ENCODE measurements at regions not wholly inside any gene's neighbourhood (a gene's known extent, or its start where the extent isn't known, plus 50 kb on each side); places are given as distances from the start of the nearest gene placed in this dataset.
"Not testable (repeated sequence)": the region's sequence is repeated elsewhere in the genome, so short reads cannot be mapped to it uniquely, and the experiment has no call there.

- DNase-seq (ENCODE audit: low spot score) = no peak
- intact Hi-C loops (cut with DNase I) = no loop called here
Observed at GRCh38 chrX:56343219-56343618, 111.1 kb downstream of the KLF8 start.

- intact Hi-C loops (cut with DNase I) = no loop called here
- DNase-seq (ENCODE audit: low spot score) = no peak
Observed at GRCh38 chrX:56343664-56344063, 111.5 kb downstream of the KLF8 start.

GRCh38 chrX:56358145-56358544 is 126.0 kb downstream of the KLF8 start:
- DNase-seq (ENCODE audit: low spot score); intact Hi-C loops (cut with DNase I): not testable (repeated sequence)

- intact Hi-C loops (cut with DNase I) = not testable (repeated sequence)
Observed at GRCh38 chrX:56365171-56365570, 133.0 kb downstream of the KLF8 start.

DNA sequence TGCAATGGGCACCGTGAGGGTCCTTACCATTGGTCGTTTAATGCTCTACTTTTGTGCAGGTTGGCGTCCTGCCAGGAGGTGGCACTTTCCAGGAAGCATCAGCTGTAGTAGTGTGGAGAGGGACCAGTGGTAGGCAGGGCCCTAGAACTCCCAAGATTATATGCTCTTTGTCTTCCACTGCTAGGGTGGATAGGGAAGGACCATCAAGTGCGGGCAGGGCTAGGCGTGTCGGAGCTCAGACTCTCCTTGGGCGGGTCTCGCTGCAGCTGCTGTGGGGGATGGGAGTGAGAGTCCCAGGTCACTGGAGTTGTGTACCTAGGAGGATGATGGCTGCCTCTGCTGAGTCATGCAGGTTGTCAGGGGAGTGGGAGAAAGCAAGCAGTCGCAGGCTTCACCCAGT is 134.7 kb downstream of the KLF8 start:
- peak; percentile 72 for DNase-seq (ENCODE audit: low spot score)
- intact Hi-C loops (cut with DNase I) = no loop called here

More at GRCh38 chrX:56365171-56365570, 133.0 kb downstream of the KLF8 start:
- not testable (repeated sequence) for DNase-seq (ENCODE audit: low spot score)

GRCh38 chrX:56368962-56369361 is 136.8 kb downstream of the KLF8 start:
- intact Hi-C loops (cut with DNase I) = no loop called here
- DNase-seq (ENCODE audit: low spot score) = no peak

- intact Hi-C loops (cut with DNase I) = not testable (repeated sequence)
- peak; percentile 78 for DNase-seq (ENCODE audit: low spot score)
Observed at GRCh38 chrX:56379984-56380780, 148.0 kb downstream of the KLF8 start.

DNA sequence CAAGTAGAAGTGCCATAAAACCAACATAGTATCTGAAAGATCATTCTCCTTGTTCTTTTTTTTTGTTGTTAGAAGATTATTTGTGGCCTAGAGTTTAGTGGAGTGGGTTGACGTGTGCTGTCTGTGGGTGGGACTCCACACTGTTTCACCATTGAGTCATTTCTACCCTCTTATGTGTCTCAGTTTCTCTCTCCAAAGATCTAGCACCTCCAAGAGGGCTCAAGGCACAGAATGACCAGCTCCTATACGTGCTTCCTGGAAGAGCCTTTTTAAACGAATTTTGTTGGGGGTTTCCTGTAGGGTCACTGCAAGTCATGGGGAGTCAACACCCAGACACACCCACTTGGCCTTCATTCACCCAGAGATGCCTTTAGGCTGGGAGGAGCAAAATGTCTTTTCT is 150.1 kb downstream of the KLF8 start:
- DNase-seq (ENCODE audit: low spot score) = no peak
- intact Hi-C loops (cut with DNase I) = no loop called here

DNA sequence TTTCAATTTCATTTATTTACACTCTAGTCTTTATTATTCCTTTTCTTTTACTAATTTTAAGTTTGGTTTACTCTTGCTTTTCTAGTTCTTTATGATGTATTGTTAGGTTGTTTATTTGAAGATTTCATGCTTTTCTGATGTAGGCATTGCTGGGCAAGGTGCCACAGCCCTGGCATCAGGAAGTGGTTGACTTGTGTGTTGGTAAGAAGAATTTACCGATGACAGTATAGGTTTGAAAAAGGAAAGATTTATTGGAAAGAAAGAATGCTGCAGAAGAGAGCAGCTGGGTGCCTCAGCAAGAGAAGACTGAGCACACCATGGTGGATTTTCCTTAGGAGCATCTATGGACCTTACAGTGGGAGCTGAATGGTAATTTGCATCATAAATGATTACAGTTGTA is 153.2 kb downstream of the KLF8 start:
- intact Hi-C loops (cut with DNase I) = no loop called here
- no peak for DNase-seq (ENCODE audit: low spot score)

DNA sequence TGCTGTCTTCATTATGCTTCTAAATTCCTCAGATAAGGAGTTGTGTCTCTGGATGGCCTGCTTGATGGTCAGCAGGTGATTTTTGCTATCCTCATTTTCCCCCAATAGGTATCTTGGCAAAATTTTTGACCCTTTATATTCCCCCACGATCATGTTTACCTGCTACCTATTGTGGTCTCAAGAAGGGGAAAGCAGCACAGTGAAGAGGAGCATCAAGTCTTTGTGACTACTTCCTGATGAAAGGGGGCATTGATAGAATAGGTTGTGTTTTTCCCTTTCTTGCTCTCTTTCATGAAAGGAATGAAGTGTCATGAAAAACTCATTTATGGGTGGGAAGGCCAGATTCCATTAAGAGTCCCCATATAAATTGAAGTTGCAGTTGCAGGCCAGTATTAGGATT is 153.8 kb downstream of the KLF8 start:
- intact Hi-C loops (cut with DNase I) = no loop called here
- no peak for DNase-seq (ENCODE audit: low spot score)

DNA sequence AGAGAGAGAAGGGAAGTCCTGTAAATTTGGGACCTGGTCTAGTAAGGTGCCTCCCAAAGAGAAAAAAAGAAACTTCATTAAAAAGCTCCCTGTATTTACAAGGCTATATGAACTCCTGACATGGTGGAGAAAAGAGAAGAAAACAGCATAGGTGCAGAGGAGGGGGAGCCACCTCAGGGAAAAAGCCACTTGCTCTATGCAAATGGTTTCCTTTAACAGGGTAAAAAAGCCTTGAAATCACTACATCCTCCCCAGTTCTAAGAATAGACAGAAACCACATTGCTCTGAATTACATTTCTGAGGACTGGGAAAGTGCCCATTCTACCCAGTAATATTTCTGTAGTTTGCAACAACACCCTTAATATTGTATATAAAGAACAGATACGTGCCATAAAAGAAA is 165.5 kb downstream of the KLF8 start:
- intact Hi-C loops (cut with DNase I) = no loop called here

DNA sequence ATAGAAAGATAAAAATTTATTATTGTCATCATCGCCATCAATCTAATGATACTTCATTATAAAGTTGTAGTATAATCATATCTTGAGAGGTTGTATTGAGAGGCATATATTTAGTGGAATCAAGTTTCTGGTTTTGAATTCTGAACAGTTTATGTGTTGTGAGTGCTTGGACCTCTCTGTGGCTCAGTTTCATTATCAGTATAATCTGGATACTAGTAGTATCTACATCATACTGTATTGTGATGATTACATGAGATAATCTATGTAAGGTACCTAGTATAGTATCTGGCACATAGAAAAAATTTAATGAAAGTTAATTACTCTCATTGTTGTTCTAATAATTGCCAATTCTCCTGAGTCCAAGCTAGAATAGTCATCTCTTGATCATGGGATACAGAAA is 161.2 kb upstream of the UBQLN2 start:
- DNase-seq (ENCODE audit: low spot score) = no peak
- intact Hi-C loops (cut with DNase I) = no loop called here

More for the DNA sequence above, 165.5 kb downstream of the KLF8 start:
- DNase-seq (ENCODE audit: low spot score) = no peak

DNA sequence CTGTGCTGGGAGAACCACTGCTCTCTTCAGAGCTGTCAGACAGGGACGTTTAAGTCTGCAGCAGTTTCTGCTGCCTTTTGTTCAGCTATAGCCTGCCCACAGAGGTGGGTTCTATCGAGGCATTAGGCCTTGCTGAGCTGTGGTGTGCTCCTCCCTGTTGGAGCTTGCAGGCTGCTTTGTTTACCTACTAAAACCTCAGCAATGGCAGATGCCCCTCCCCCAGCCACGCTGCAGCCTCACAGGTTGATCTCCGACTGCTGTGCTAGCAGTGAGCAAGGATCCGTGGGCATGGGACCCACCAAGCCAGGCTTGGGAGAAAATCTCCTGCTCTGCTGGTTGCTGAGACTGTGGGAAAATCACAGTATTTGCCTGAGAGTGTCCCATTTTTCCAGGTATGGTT is 133.8 kb upstream of the UBQLN2 start:
- peak; percentile 69 for DNase-seq (ENCODE audit: low spot score)
- intact Hi-C loops (cut with DNase I) = no loop called here

GRCh38 chrX:56451981-56452380 is 111.4 kb upstream of the UBQLN2 start:
- intact Hi-C loops (cut with DNase I) = not testable (repeated sequence)
- peak; percentile 72 for DNase-seq (ENCODE audit: low spot score)

DNA sequence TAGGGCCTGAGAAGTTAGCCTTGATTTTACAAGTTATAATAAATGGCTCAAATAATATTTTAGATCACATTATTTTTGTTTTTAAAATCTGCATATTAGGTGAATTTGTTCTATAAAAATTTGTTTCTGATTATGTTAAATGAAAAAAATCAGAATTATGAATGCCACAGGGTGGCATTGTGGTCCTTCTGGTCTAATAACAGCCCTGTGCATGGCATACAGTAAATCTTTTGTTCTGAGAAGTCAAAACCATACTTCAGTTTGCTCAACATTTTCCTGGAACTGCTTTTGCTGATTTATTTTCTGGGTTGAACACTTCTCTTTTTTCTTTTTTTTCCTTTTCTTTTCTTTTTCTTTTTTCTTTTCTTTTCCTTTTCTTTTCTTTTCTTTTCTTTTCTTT is 101.0 kb upstream of the UBQLN2 start:
- DNase-seq (ENCODE audit: low spot score) = no peak
- intact Hi-C loops (cut with DNase I) = no loop called here

GRCh38 chrX:56468441-56468840 is 95.0 kb upstream of the UBQLN2 start:
- intact Hi-C loops (cut with DNase I) = no loop called here
- DNase-seq (ENCODE audit: low spot score) = no peak

DNA sequence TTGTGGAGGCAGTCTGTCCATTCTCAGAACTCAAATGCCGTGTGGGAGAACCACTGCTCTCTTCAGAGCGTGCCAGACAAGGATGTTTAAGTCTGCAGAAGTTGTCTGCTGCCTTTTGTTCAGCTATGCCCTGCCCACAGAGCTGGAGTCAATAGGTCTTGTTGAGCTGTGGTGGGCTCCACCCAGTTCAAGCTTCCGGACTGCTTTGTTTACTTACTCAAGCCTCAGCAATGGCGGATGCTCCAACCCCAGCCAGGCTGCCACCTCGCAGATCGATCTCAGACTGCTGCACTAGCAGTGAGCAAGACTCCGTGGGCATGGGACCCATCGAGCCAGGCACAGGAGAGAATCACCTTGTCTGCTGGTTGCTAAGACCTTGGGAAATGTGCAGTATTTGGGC is 68.5 kb upstream of the UBQLN2 start:
- intact Hi-C loops (cut with DNase I) = not testable (repeated sequence)

DNA sequence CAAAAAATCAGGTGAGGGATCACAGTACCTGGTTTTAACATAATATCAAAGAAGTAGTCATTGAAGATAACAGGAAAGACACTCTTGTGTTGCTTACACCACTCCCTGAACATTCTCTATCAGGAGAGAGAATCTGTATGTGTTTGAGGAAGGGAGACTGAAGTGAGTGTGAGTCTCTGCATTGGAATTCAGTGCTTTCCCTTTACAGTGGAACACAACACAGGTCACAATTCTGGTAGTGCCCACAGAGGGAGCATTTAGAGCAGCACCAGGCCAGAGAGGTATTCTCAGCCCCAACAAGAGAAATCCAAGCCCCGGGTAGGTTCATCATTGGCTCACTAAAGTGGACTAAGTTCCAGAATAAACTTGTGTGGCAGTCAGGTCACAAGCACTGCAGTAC is 64.7 kb upstream of the UBQLN2 start:
- intact Hi-C loops (cut with DNase I) = no loop called here
- DNase-seq (ENCODE audit: low spot score) = no peak

More for the DNA sequence above, 68.5 kb upstream of the UBQLN2 start:
- DNase-seq (ENCODE audit: low spot score) = not testable (repeated sequence)

- intact Hi-C loops (cut with DNase I) = no loop called here
- DNase-seq (ENCODE audit: low spot score) = no peak
Observed at GRCh38 chrX:56499372-56499771, 64.1 kb upstream of the UBQLN2 start.

GRCh38 chrX:56503941-56504673 is 59.3 kb upstream of the UBQLN2 start:
- DNase-seq (ENCODE audit: low spot score) = no peak
- intact Hi-C loops (cut with DNase I) = no loop called here

DNA sequence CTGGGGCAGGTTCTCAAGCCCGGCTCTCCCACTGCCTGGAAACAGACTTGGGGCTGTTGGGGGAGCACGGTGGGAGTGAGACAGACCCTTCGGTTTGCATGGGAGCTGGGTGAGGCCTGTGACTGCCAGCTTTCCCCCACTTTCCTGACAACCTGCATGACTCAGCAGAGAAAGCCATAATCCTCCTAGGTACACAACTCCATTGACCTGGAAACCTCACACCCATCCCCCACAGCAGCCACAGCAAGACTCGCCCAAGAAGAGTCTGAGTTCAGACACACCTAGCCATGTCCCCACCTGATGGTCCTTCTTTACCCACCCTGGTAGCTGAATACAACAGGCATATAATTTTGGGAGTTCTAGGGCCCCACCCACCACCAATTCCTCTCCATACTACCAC is 57.6 kb upstream of the UBQLN2 start:
- intact Hi-C loops (cut with DNase I) = no loop called here
- no peak for DNase-seq (ENCODE audit: low spot score)
